Astrocyte (in vitro differentiated cells and primary cell): ENCODE measurements at regions not wholly inside any gene's neighbourhood (a gene's known extent, or its start where the extent isn't known, plus 50 kb on each side); places are given as distances from the start of the nearest gene placed in this dataset.

Source experiments
- DNase-seq: peaks from one replicate; pipeline ENCODE4 v3.0.0-alpha.2; 2010; ENCODE audit warnings: low read depth
- FAIRE-seq: peaks from 2 replicates; lab custom pipeline; 2011; peaks lifted over from hg19 to GRCh38; lab: Jason Lieb, UNC
- H2AFZ ChIP-seq: 2 replicates; pipeline ENCODE4 v1.6.0; 2012; ENCODE audit warnings: low read depth, low read length, inconsistent platforms
- H3K27ac ChIP-seq: 2 replicates; pipeline ENCODE4 v1.5.1; 2011; ENCODE audit warnings: low read depth, low read length, inconsistent platforms
- H3K27me3 ChIP-seq: 2 replicates; pipeline ENCODE4 v1.6.0; 2011; ENCODE audit warnings: low read length, inconsistent platforms; ENCODE audit not compliant: insufficient read depth
- H3K36me3 ChIP-seq: 2 replicates; pipeline ENCODE4 v1.5.1; 2011; ENCODE audit warnings: low read length, inconsistent platforms; ENCODE audit not compliant: insufficient read depth
- H3K4me1 ChIP-seq: 2 replicates; pipeline ENCODE4 v1.5.1; 2011; ENCODE audit warnings: low read length, inconsistent platforms; ENCODE audit not compliant: insufficient read depth
- H3K4me2 ChIP-seq: 2 replicates; pipeline ENCODE4 v1.6.0; 2012; ENCODE audit warnings: low read length, inconsistent platforms
- H3K4me3 ChIP-seq: 2 replicates; pipeline ENCODE4 v1.5.1; 2011; ENCODE audit warnings: low read depth, mild to moderate bottlenecking, low read length, inconsistent platforms; ENCODE audit not compliant: insufficient read depth
- H3K79me2 ChIP-seq: 2 replicates; pipeline ENCODE4 v1.6.0; 2012; ENCODE audit warnings: mild to moderate bottlenecking, low read length, inconsistent platforms; ENCODE audit not compliant: insufficient read depth
- H3K9ac ChIP-seq: 2 replicates; pipeline ENCODE4 v1.6.0; 2012; ENCODE audit warnings: mild to moderate bottlenecking, low read length, inconsistent platforms
- H3K9me3 ChIP-seq: 2 replicates; pipeline ENCODE4 v1.5.1; 2012; ENCODE audit warnings: low read depth, mild to moderate bottlenecking, low read length, inconsistent platforms; ENCODE audit not compliant: insufficient read depth
- H4K20me1 ChIP-seq: 2 replicates; pipeline ENCODE4 v1.6.0; 2012; ENCODE audit warnings: low read length, inconsistent platforms; ENCODE audit not compliant: insufficient read depth
- H3K27ac Mint-ChIP-seq: one replicate; pipeline ENCODE4 v1.8.0; 2021; ENCODE audit warnings: mild to moderate bottlenecking, mixed read lengths; ENCODE audit not compliant: unreplicated experiment
- H3K27me3 Mint-ChIP-seq: one replicate; pipeline ENCODE4 v1.8.0; 2021; ENCODE audit warnings: low read depth, mixed read lengths; ENCODE audit not compliant: unreplicated experiment
- H3K36me3 Mint-ChIP-seq: one replicate; pipeline ENCODE4 v1.8.0; 2021; ENCODE audit warnings: low read depth, mixed read lengths; ENCODE audit not compliant: unreplicated experiment
- H3K4me1 Mint-ChIP-seq: one replicate; pipeline ENCODE4 v1.8.0; 2021; ENCODE audit warnings: low read depth, mixed read lengths; ENCODE audit not compliant: unreplicated experiment
- H3K4me3 Mint-ChIP-seq: one replicate; pipeline ENCODE4 v1.8.0; 2021; ENCODE audit warnings: mild to moderate bottlenecking, moderate library complexity, mixed read lengths; ENCODE audit not compliant: unreplicated experiment
- H3K9me3 Mint-ChIP-seq: one replicate; pipeline ENCODE4 v1.8.0; 2021; ENCODE audit warnings: mild to moderate bottlenecking, mixed read lengths; ENCODE audit not compliant: unreplicated experiment
- CTCF ChIP-seq: IDR thresholded peaks from 2 replicates; pipeline ENCODE4 v1.5.1; 2011; ENCODE audit warnings: low read depth, mild to moderate bottlenecking, inconsistent platforms, low read length, moderate library complexity; ENCODE audit not compliant: insufficient read depth
- EZH2 ChIP-seq: IDR thresholded peaks from 2 replicates; pipeline ENCODE4 v1.6.1; 2012; ENCODE audit warnings: mild to moderate bottlenecking, low read length, inconsistent platforms; ENCODE audit not compliant: insufficient read depth

GRCh38 chr5:30650311-30650710, 543.2 kb upstream of the CDH6 start:
- no peaks in the 10 kb centered on the region for H3K79me2 ChIP-seq
- no peak overlapping the region for H3K9ac ChIP-seq
- no peak overlapping the region for H2AFZ ChIP-seq
- FAIRE-seq: no peak
- no peaks in the 10 kb centered on the region for H3K4me1 ChIP-seq
- H3K4me3 ChIP-seq: no peak overlapping the region
- no peaks in the 10 kb centered on the region for H3K4me1 Mint-ChIP-seq
- no peaks in the 10 kb centered on the region for H3K9me3 Mint-ChIP-seq
- H3K4me2 ChIP-seq: no peak overlapping the region
- no peaks in the 10 kb centered on the region for H3K36me3 ChIP-seq
- H3K27ac ChIP-seq: no peak overlapping the region
- H3K4me3 Mint-ChIP-seq: no peak overlapping the region
- H3K36me3 Mint-ChIP-seq: no peaks in the 10 kb centered on the region
- no peak for DNase-seq
- H3K9me3 ChIP-seq: no peaks in the 10 kb centered on the region
- H3K27ac Mint-ChIP-seq: no peak overlapping the region
- no peaks in the 10 kb centered on the region for H3K27me3 Mint-ChIP-seq
- no peaks in the 10 kb centered on the region for H3K27me3 ChIP-seq
- no peak for TF ChIP-seq EZH2
- H4K20me1 ChIP-seq: no peaks in the 10 kb centered on the region

DNA sequence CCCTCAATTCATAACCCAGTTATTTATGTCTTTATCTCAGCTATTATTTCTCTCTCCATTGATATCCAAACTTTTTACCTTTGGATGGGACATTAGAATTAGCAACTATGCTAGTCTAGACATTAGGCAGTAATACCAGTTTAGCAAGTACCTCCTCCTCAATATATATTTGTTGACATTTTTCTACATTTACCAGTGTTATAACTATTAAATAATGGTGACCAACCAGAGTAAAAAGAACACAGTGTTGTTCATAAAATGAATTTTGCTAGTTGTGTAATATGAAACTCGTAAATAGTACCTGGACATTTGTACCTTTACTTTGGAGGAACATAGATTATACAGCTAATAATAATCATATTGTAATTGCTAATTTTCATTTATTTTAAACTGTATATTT, 554.6 kb upstream of the CDH6 start:
- Histone ChIP-seq H3K27me3 (no peaks in the 10 kb centered on the region), H2AFZ (no peak overlapping the region), H4K20me1 (no peaks in the 10 kb centered on the region), H3K9ac (no peak overlapping the region), H3K79me2 (no peaks in the 10 kb centered on the region), H3K4me2 (no peak overlapping the region), H3K27ac (no peak overlapping the region), H3K9me3 (no peaks in the 10 kb centered on the region), H3K36me3 (no peaks in the 10 kb centered on the region), H3K4me3 (no peak overlapping the region), H3K4me1 (no peaks in the 10 kb centered on the region)
- Mint-ChIP-seq H3K27ac (no peak overlapping the region), H3K36me3 (no peaks in the 10 kb centered on the region), H3K9me3 (peaks cover 3% of the 10 kb centered on the region), H3K27me3 (no peaks in the 10 kb centered on the region), H3K4me3 (no peak overlapping the region), H3K4me1 (no peaks in the 10 kb centered on the region)
- no peak for DNase-seq
- FAIRE-seq: no peak
- TF ChIP-seq CTCF: no peak
- TF ChIP-seq EZH2: no peak

DNA sequence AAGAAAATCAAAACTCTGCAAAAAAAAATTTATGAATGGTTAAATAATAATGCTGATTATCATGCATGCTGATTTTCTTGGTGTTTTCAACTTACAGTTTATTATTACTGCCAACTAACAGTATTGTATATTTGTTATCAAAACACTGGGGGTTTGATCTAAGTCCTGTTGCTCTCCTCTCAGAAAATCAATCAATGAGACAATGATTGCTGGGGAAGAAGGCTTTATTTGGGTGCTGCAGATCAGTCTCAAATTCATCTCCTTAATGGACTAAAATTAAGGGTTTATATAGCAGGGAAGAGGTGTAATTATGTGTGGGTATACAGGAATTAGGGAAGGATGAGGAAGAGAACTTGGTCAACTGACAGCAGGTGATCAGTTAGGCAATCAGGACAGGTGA, 565.5 kb upstream of the CDH6 start:
- Histone ChIP-seq H2AFZ (no peak overlapping the region), H3K79me2 (no peaks in the 10 kb centered on the region), H3K9me3 (no peaks in the 10 kb centered on the region), H3K27me3 (no peaks in the 10 kb centered on the region), H3K4me3 (no peak overlapping the region), H4K20me1 (no peaks in the 10 kb centered on the region), H3K4me2 (no peak overlapping the region), H3K4me1 (no peaks in the 10 kb centered on the region), H3K9ac (no peak overlapping the region), H3K27ac (no peak overlapping the region), H3K36me3 (no peaks in the 10 kb centered on the region)
- FAIRE-seq (no peak), DNase-seq (no peak)
- Mint-ChIP-seq H3K36me3 (no peaks in the 10 kb centered on the region), H3K9me3 (peaks cover 8% of the 10 kb centered on the region), H3K27ac (no peak overlapping the region), H3K27me3 (no peaks in the 10 kb centered on the region), H3K4me1 (no peaks in the 10 kb centered on the region), H3K4me3 (no peak overlapping the region)
- TF ChIP-seq EZH2 (no peak), CTCF (no peak)
